Sigmoid colon (tissue), 4 donors: ENCODE measurements at regions not wholly inside any gene's neighbourhood (a gene's known extent, or its start where the extent isn't known, plus 50 kb on each side); places are given as distances from the start of the nearest gene placed in this dataset.

ENCODE experiments used
- CTCF ChIP-seq, 4 experiments: fragments of 450-650 bp in 3 of 4; fragments of 200-600 bp in 1 of 4; IDR thresholded peaks; one replicate each; pipeline ENCODE4 v1.5.1; 2016 to 2019; ENCODE audit warnings: antibody characterized with exemption in 4 of 4, mild to moderate bottlenecking in 3 of 4, moderate library complexity in 2 of 4
- EP300 ChIP-seq, 4 donors: sonication (generic); formaldehyde crosslinking; IDR thresholded peaks; one replicate each; pipeline ENCODE4 v1.6.1; 2017; ENCODE audit warnings: antibody characterized with exemption in 4 of 4
- POLR2A ChIP-seq, 2 donors: fragments of 450-650 bp; IDR thresholded peaks; one replicate each; pipeline ENCODE4 v1.6.1; 2016; ENCODE audit warnings: antibody characterized with exemption in 2 of 2, mild to moderate bottlenecking in 2 of 2, moderate library complexity in 2 of 2
- POLR2AphosphoS5 ChIP-seq, 4 donors: sonication (generic); formaldehyde crosslinking; IDR thresholded peaks; one replicate each; pipeline ENCODE4 v1.6.1; 2017; ENCODE audit warnings: antibody characterized with exemption in 4 of 4

GRCh38 chr10:43892062-43892770 is 243.5 kb upstream of the ZNF32 start:
- TF ChIP-seq POLR2A (IDR thresholded peaks at IDR 0.05) = no peak
- no peak for TF ChIP-seq CTCF (IDR thresholded peaks at IDR 0.05)
- TF ChIP-seq EP300 (IDR thresholded peaks at IDR 0.05) = no peak
- no peak for TF ChIP-seq POLR2AphosphoS5 (IDR thresholded peaks at IDR 0.05)
